Left ventricle myocardium inferior (tissue), 1 donor: ENCODE measurements at regions not wholly inside any gene's neighbourhood (a gene's known extent, or its start where the extent isn't known, plus 50 kb on each side); places are given as distances from the start of the nearest gene placed in this dataset.

Experiments
- DNase-seq: peaks from one replicate; pipeline ENCODE4 v3.0.0-alpha.2; 2020
- H3K27ac ChIP-seq: fragments of 200-600 bp; replicated peaks from 2 replicates; pipeline ENCODE4 v1.8.0; 2021
- H3K27me3 ChIP-seq: fragments of 200-600 bp; 2 replicates; pipeline ENCODE4 v1.8.0; 2021; ENCODE audit warnings: low read depth
- H3K36me3 ChIP-seq: fragments of 200-600 bp; 2 replicates; pipeline ENCODE4 v1.8.0; 2021
- H3K4me1 ChIP-seq: fragments of 200-600 bp; 2 replicates; pipeline ENCODE4 v1.8.0; 2021
- H3K4me3 ChIP-seq: fragments of 200-600 bp; 2 replicates; pipeline ENCODE4 v1.8.0; 2021; ENCODE audit warnings: mild to moderate bottlenecking, moderate library complexity
- H3K9me3 ChIP-seq: fragments of 200-600 bp; replicated peaks from 2 replicates; pipeline ENCODE4 v1.8.0; 2021
- CTCF ChIP-seq: fragments of 200-600 bp; IDR thresholded peaks from 2 replicates; pipeline ENCODE4 v1.8.0; 2021; ENCODE audit warnings: antibody characterized with exemption, mild to moderate bottlenecking, borderline replicate concordance
- intact Hi-C: fragments of 100-400 bp; cut with micrococcal nuclease; formaldehyde crosslinking; loops from one replicate; pipeline ENCODE4 v1.11.0; 2022
- donor health status: DM: no; HTN: yes; CAD: no; lungs with severe emphysema.

DNA sequence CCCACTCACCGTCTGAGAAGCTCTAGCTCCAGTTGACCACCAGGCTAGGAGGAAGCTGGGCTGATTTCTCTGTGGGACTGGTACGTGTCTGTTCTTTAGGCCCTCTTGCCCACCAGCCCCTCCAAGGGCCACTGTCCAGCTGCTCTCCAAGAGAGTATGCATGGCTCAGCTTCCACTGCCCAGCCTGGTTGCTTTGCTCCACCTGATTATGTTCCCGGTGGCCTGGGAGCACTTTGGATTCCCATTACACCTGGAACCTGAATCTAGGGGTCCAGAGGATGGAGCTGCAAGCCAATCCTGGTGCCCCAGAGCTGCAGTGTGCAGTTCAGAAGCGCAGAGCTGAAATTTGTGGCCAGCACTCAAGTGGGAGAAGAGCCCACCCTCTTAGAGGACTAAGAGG lies 402.1 kb upstream of the CNTN6 start:
- no peak overlapping the region for H3K4me3 ChIP-seq
- H3K9me3 ChIP-seq: peaks cover 39% of the 10 kb centered on the region
- H3K27me3 ChIP-seq: no peaks in the 10 kb centered on the region
- H3K27ac ChIP-seq: no peak overlapping the region
- intact Hi-C loops: no loop called here
- no peak for TF ChIP-seq CTCF
- H3K4me1 ChIP-seq: no peaks in the 10 kb centered on the region
- no peaks in the 10 kb centered on the region for H3K36me3 ChIP-seq
- DNase-seq: no peak

GRCh38 chr3:700514-700913 lies 392.3 kb upstream of the CNTN6 start:
- DNase-seq: no peak
- Histone ChIP-seq H3K27me3 (no peaks in the 10 kb centered on the region), H3K36me3 (no peaks in the 10 kb centered on the region), H3K4me1 (no peaks in the 10 kb centered on the region), H3K4me3 (no peak overlapping the region), H3K27ac (no peak overlapping the region), H3K9me3 (peaks cover 10% of the 10 kb centered on the region)
- intact Hi-C loops: no loop called here
- no peak for TF ChIP-seq CTCF

DNA sequence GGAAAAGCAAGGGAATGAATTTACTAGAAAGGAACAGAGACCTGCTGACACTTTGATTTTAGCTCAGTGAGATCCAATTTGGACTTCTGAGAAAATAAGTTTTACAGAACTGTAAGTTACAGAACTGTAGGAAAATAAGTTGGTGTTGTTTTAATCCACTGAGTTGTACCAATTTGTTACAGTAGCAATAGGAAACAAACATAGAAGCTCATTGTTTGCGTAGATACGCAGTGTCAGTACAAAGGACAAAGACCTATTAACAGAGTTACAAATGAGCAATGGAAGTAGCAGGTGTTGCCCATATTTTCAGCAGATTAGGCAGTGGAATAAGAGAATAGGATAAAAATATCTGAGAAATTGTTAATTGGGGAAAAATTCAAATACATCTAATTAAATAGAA lies 385.8 kb upstream of the CNTN6 start:
- Histone ChIP-seq H3K36me3 (no peaks in the 10 kb centered on the region), H3K27me3 (no peaks in the 10 kb centered on the region), H3K27ac (no peak overlapping the region), H3K4me3 (no peak overlapping the region), H3K4me1 (no peaks in the 10 kb centered on the region), H3K9me3 (peaks cover 4% of the 10 kb centered on the region)
- DNase-seq: no peak
- no peak for TF ChIP-seq CTCF
- intact Hi-C loops: no loop called here

GRCh38 chr3:713006-713621 lies 379.7 kb upstream of the CNTN6 start:
- H3K9me3 ChIP-seq: peaks cover 7% of the 10 kb centered on the region
- H3K36me3 ChIP-seq: no peaks in the 10 kb centered on the region
- no peak for DNase-seq
- no peaks in the 10 kb centered on the region for H3K27me3 ChIP-seq
- no peak overlapping the region for H3K27ac ChIP-seq
- no peak for TF ChIP-seq CTCF
- intact Hi-C loops: no loop called here
- H3K4me3 ChIP-seq: no peak overlapping the region
- H3K4me1 ChIP-seq: no peaks in the 10 kb centered on the region

DNA sequence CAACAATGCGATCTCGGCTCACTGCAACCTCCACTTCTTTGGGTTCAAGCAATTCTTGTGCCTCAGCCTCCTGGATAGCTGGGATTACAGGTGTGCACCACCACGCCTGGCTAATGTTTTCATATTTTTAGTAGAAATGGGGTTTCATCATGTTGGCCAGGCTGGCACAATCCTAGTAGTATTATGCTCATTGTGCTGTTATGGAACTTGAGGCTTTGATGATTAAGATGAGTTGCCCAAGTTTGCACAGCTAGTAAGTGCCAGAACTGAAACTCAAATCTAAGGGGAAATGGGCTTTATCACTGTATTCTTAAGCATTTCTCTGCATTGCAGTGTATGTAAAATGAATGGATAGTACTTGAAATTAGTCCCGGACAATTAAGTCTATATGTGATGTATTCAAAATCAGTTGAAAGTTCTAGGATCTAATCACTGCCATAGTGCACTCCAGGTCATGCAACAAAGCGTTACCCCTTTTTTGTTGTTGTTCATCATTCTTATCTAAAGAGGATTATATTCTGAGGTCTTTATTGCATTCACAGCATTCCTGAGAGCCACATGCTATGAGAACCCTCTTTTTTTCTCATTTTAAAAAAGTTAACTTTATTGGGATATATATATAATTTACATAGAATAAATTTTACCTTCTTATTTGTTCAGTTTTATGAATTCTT lies 378.7 kb upstream of the CNTN6 start:
- Histone ChIP-seq H3K4me3 (no peak overlapping the region), H3K4me1 (no peaks in the 10 kb centered on the region), H3K36me3 (no peaks in the 10 kb centered on the region), H3K27me3 (no peaks in the 10 kb centered on the region), H3K9me3 (peaks cover 13% of the 10 kb centered on the region), H3K27ac (no peak overlapping the region)
- no peak for TF ChIP-seq CTCF
- intact Hi-C loops: no loop called here
- DNase-seq: no peak
